ENCODE measurements at regions not wholly inside any gene's neighbourhood (a gene's known extent, or its start where the extent isn't known, plus 50 kb on each side); places are given as distances from the start of the nearest gene placed in this dataset.

- TF ChIP-seq CTCF (IDR thresholded peaks at IDR 0.05) (no peak), POLR2A (IDR thresholded peaks at IDR 0.05) (no peak)
Measured at GRCh38 chr1:229870381-229870780, 196.7 kb upstream of the GALNT2 start.

Measured in Peyer's patch (tissue), 4 donors.